ENCODE measurements at regions not wholly inside any gene's neighbourhood (a gene's known extent, or its start where the extent isn't known, plus 50 kb on each side); places are given as distances from the start of the nearest gene placed in this dataset.

DNA sequence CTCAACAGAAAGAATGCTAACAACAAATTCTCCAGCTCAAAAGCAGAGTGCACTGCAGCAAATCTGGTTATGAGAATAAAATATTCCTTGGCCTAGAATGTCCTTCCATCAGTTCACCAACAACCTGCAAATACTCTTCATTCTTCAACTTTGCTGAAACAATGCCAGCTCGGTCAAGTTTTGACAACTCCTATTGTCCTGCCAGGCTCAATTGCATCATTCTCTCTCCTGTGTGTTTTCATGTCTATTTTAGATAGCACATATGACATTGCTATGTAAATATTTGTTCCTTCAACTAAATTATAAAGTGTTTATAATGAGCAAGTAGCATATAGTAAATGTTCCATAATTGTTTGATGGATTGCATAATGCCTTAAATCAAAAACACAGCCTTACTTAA lies 463.8 kb downstream of the TLE1 start:
- TF ChIP-seq, protein P1, sequence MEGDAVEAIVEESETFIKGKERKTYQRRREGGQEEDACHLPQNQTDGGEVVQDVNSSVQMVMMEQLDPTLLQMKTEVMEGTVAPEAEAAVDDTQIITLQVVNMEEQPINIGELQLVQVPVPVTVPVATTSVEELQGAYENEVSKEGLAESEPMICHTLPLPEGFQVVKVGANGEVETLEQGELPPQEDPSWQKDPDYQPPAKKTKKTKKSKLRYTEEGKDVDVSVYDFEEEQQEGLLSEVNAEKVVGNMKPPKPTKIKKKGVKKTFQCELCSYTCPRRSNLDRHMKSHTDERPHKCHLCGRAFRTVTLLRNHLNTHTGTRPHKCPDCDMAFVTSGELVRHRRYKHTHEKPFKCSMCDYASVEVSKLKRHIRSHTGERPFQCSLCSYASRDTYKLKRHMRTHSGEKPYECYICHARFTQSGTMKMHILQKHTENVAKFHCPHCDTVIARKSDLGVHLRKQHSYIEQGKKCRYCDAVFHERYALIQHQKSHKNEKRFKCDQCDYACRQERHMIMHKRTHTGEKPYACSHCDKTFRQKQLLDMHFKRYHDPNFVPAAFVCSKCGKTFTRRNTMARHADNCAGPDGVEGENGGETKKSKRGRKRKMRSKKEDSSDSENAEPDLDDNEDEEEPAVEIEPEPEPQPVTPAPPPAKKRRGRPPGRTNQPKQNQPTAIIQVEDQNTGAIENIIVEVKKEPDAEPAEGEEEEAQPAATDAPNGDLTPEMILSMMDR (IDR thresholded peaks at IDR 0.05; ENCODE audit: low read depth, low read length, poor library complexity, severe bottlenecking), result no peak
- TF ChIP-seq EZH2phosphoT487 (IDR thresholded peaks at IDR 0.05; ENCODE audit: borderline replicate concordance, low read length), result no peak
